Left kidney (tissue), 1 donor: ENCODE measurements at regions not wholly inside any gene's neighbourhood (a gene's known extent, or its start where the extent isn't known, plus 50 kb on each side); places are given as distances from the start of the nearest gene placed in this dataset.
"Not testable (repeated sequence)": the region's sequence is repeated elsewhere in the genome, so short reads cannot be mapped to it uniquely, and the experiment has no call there.

Experiments used
- DNase-seq: peaks from one replicate; pipeline ENCODE4 v3.0.0-alpha.2; 2013

DNA sequence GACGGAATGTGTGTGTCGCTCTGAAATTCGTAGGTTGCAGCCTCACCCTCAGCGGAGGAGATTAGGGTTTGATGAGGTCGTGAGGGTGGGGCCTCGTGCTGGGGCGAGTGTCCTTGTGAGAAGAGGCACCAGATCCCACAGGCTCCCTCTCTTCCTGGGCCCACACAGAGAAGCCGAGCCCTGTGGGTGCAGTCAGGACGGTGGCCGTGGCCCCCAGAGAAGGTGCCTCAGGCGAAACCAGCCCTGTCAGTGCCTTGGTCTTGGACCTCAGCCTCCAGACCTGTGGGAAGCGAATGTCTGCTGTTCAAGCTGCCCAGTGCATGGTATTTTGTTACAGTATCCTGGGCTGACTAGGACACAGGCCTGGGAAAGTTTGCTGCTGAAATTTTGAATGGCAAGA is 108.0 kb upstream of the ALKAL2 start:
- DNase-seq = no peak

DNA sequence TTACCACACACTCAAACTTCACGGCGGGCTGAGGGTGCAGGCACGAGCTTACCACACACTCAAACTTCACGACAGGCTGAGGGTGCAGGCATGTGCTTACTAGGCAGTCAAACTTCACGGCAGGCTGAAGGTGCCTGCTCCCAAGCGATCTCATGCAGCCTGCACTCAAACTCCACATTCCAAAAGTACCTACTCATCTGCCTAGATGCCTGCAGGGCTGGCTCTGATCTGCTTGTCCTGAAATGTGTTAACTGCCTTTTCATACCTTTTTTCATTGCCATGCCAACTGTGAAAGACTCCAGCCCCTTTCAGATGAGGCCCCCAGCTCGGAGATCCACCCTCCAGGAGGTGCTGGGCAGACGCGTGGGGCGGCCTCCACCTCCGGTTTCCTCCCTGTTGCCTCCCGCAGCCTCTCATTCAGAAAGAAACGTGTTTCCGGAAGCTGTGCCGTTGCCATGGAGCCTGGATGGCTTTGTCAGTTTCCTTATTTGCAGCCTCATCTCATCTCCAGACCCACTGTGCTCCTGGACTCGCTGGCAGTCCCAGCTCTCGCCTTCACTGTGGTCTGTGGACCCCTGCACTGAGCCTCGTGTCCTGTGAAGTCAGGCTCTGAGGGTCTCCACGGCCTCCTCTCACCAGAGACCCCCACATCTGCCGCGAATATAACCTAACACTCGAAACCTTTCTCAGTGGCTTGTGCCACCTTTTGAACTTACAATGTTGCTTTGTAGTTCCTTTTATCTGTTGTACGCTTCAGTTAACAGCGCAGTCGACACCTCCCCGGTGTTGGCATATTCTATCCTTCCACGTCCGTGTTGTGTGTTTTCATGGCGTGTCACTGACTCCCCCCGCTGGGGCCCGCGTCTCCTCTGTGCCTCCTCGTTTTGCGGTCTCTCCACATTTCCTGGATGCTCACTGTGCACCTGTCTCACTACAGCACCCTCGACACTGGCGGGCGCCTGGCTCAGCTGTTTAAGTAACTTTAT is 106.1 kb upstream of the ALKAL2 start:
- peak; percentile 59 for DNase-seq

DNA sequence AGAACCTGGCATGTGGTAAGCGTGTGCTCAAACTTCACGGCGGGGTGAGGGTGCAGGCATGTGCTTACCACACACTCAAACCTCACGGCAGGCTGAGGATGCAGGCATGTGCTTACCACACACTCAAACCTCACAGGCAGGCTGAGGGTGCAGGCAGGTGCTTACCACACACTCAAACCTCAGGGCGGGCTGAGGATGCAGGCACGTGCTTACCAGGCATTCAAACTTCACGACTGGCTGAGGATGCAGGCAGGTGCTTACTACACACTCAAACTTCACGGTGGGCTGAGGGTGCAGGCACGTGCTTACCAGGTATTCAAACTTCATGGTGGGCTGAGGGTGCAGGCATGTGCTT is 105.0 kb upstream of the ALKAL2 start:
- no peak for DNase-seq

DNA sequence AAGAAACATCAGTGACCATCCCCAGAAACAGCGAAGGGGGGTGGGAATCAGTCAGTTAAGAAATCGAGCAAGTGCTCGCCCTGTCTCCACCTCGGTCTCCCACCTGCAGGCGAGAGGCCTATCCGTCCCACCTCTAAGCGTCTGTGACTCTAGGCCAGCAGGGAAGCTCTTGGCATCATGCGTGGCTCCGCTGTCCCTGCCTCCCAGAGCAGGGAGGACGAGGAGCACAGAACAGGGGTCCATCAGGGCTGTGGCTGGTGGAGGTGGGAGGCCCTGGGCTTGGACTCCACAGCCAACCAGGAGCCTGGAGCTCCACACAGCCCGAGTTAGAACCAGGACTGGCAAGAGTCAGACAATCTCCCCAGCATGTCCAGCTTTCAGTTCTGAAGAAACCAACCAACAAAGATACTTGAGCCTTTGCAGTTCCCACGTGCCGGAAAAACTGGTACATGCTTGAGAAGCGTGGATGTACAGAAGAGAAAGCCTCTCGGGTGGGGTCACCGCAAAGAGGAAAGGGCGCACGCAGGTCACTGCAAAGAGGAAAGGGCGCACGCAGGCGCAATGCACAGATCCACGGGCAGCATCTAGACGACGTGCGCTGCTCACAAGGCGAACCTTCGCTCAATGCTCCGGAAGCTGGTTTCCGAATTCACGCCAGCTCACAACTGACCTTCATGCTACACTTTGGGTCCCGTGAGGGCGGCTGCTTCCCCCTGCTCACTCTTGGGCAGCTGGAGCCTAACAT is 104.5 kb upstream of the ALKAL2 start:
- DNase-seq = no peak

DNA sequence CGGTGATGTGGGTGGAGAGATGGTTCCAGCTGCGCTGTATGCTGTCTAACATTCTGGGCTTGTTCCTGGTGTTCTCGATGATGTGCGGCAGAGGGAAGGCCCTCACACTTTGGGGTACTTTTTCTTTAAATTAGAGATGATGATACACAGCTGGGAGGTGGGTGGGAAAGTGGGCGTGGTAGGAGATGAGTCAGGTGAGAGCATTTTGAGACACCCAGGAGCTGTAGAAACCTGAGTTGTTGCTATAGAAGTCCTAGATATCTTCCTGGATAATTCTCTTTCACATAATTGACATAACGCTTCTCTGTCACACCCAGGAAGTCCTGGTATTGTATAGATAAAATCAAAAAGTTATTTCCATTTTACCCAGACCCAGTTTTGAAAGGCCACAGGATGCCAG is 103.8 kb upstream of the ALKAL2 start:
- DNase-seq = no peak

DNA sequence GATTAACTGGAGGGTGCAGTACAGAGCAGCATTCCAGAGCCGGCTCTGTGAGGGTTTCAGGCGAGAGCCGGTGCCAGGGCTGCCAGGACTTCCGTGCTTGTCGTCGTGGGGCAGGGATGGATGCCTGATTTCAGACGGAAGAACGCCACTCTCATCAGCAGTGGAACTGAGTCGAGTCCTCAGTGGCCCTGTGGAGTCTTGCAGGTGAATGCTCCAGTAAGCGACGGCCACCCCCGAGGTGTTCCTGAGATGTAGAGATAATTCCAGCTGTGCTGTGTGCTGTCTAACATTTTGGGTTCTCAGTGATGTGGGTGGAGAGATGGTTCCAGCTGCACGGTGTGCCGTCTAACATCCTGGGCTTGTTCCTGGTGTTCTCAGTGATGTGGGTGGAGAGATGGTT is 103.1 kb upstream of the ALKAL2 start:
- DNase-seq = no peak

DNA sequence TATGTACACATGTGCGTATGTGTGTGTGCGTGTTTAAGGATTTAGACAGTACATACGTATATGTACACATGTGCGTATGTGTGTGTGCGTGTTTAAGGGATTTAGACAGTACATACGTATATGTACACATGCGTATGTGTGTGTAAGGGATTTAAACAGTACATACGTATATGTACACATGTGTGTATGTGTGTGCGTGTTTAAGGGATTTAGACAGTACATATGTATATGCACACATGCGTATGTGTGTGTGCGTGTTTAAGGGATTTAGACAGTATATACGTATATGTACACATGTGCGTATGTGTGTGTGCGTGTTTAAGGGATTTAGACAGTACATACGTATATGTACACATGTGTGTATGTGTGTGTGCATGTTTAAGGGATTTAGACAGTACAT is 102.1 kb upstream of the ALKAL2 start:
- DNase-seq = not testable (repeated sequence)

DNA sequence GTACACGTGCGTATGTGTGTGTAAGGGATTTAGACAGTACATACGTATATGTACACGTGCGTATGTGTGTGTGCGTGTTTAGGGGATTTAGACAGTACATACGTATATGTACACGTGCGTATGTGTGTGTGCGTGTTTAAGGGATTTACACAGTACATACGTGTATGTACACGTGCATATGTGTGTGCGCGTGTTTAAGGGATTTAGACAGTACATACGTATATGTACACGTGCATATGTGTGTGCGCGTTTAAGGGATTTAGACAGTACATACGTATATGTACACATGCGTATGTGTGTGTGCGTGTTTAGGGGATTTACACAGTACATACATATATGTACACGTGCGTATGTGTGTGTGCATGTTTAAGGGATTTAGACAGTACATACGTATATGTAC is 100.9 kb upstream of the ALKAL2 start:
- not testable (repeated sequence) for DNase-seq

DNA sequence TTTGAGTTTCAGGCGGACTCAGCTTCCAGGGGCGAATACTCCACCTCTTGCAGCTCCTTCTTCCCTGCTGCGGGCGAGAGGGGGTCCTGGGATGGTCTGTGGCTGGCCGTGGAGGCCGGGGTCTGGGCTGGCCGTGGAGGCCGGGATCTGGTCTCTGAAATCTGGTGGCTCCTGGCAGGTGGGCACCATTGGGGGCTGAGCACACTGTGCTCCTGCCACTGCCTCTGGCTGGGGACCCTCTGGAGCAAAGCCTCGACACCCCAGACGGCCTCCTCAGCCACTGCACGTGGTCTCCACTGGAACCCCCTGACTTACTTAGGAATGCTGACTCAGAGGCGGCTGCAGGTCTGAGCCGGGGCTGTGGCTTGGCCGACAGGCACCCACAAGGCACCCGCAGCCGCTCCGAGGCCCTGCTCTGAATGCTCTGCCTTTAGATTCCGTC is 100.1 kb upstream of the ALKAL2 start:
- DNase-seq = no peak

DNA sequence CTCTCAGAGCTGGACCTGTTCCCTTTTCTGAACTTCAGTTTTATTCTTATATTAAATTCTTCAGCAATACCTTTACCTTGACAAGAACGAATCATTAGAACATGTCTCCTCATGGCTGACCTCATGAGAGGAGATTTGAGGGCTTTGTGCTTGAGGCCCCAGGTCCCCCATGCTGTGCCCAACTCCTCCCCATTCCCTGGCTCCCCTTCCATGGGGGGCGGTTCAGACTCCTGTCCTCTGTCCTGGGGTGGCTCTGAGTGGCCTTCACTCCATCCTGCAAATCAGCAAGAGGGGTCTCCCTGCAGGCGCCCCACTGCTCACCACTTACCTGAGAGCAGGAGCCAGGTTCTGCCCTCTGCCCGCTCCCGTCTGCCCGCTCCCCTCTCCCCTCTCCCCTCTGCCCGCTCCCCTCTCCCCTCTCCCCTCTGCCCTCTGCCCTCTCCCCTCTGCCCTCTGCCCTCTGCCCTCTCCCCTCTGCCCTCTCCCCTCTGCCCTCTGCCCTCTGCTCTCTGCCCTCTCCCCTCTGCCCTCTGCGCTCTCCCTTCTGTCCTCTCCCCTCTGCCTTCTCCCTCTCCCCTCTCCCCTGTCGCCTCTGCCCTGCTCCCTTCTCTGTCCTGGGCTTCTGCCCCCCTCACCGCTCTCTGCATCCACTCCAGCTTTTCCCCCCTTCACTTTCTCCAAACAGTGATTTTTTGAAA is 98.7 kb upstream of the ALKAL2 start:
- no peak for DNase-seq

DNA sequence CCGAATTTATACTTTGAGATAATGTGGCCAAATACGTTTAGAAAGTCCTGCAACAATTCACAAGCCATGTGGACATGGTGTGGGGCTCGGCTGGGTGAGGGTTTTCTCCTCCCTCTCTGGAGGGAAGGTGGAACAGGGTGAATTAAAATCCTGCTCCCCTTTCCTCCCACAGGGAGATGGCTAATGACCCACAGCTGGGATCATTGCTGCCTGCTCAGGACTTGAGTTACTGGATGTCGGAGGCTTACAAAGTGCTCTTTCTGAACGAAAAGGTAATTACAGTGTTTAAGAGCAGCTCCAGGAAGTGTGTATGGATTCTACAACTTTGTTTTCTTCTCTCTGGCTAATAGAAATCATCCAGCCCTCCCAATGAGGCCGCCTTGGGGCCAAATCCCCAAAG is 97.9 kb upstream of the ALKAL2 start:
- no peak for DNase-seq

DNA sequence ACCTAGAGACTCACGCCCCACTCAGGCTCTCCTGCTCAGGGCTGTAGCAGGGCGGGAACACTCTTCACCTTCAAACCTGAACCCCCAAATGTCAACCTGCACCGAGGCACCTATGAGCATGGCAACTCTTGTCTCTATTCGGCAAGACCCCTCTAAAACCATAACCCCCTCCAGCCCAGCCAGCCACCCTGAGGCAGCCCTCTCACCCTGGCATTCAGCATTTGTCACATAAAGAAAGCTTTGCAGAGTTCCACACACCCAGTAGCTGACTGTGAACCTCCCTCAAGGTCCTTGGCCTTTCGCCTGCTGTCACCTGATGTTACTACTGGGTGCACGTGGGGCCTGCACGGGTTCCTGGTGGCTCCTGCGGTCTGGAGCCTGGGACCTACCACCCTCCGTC is 97.2 kb upstream of the ALKAL2 start:
- no peak for DNase-seq

DNA sequence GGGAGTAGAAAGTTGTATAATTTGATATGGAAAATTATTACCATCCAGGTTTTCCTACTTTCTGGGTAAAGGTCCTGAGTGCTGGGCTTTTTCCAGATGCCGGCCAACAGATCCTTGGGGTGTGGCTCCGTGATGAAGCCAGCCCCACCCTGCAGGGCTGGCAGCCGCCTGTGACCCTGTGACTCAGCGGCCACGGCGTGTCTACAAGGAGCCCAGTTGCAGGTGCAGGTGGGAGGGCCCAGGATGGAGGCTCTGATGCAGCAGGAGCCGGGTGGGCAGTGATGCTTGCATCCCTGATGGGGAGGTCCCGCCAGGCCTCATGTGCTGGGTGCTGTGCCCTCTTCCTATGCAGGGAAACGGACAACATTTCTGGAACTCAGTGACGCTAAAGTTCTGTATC is 96.0 kb upstream of the ALKAL2 start:
- DNase-seq = no peak

DNA sequence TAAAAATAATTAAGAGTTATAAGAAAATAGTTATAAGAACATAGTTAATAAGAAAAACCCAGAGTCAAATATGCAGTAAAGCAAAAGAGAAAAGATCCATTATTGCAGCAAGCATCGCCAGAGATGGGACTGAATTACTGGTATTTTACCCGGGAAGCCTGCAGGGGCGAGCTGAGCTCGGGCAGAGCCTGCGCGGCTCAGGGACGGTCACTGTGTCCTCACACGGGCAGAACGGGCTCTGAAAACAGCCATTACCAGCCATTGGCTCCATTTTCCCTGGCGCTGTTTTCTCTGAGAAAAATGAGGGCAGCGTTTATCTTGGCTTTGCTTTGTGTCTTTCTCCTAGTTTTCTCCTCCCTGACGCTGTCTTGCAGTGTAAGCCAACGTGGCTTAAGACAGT is 95.3 kb upstream of the ALKAL2 start:
- DNase-seq = no peak

DNA sequence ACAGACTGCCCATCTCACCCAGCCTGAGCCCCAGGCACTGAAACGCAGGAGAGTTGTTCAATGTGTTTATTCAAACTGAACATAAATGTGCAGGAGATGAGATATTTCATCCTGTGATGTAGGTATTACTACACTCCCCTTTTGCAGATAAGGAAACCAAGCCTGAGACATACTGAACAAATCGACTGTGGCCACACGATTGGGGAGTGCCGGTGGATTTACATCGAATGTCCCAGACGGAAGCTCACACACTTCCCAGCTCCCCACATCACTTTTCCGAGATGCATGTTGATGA is 94.8 kb upstream of the ALKAL2 start:
- DNase-seq = no peak

DNA sequence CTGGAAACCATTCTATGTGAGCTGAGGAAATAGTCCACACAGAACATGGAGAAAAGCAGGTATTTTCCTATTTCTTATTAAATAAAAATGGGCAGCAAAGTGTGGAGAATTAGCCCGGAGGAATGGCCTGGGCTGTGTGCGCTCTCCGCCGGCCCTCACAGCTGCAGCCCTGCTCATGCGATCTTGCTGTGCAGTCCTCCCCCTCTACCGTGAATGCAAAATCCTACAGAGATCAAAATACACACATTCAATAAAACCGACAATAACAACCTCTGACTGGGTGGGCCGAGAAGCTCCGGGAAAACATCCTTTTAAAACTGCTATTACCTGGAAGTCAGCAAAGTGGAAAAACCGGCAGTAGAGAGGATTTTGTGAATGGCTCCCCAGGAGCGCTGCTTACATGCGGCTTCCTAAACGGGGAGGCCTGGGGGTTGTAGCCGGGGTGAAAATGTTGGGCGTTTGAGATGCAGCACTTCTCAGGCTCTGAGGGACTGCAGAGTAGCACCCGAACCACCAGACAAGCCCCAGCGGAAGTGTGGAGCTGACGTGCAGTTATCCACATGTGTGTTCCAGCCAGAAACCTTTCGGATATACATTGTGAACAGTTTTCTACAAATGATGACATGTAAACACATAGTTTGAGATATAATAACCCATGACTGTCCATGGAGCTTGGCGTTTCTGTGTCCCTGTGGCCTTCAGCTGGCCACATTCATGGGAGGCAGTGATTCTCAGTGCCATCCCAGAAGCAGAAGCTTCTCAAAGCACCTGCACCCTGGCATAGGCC is 94.2 kb upstream of the ALKAL2 start:
- no peak for DNase-seq

DNA sequence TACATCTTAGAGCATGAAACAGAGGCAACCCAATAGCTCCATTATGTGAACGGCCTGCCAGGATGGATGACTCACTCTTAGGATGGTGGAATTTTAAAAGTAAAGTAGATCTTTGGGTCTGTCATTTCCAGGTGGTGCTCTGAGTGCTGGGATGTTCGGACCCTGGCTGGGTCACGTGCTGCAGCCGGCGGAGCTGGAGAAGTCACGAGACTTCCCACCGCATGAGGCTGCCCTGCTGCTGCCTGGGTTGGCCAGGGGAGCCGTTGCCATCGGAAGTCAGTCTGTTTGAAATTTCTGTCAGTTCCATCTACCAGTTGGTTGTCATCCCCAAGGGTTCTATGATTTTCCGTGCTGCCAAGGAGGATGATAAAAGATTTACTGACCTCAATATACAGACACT is 93.3 kb upstream of the ALKAL2 start:
- DNase-seq = no peak

DNA sequence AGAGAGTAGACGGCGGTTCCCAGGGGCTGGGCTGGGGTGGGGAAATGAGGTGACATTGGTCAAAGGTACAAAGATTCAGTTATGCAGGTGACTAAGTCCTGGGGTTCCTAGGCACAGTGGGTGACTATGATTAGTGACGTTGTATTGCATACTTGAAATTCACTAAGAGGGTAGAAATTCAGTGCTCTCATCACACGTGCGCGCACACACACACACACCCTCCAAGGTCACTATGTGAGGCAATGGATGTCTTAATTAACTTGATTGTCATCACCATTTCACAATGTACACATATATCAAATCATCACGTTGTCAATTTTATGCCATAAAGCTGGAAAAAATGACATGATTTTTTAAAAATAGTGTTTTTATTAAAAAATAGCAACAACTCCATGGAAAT is 92.9 kb upstream of the ALKAL2 start:
- no peak for DNase-seq

DNA sequence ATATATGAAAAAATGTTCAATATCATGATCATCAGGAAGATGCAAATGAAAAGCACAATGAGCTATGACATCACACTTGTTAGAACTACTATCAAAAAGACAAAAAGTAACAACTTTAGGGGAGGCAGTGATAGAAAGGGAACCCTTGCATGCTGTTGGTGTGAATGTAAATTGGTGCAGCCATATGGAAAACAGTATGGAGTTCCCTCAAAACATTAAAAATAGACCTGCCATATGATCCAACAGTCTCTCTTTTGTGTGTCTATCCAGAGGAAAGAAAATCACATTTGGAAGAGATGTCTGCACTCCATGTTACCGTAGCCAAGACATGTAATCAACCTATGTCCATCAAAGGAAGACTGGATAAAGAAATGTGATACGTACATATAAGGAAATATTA is 92.3 kb upstream of the ALKAL2 start:
- DNase-seq = no peak

DNA sequence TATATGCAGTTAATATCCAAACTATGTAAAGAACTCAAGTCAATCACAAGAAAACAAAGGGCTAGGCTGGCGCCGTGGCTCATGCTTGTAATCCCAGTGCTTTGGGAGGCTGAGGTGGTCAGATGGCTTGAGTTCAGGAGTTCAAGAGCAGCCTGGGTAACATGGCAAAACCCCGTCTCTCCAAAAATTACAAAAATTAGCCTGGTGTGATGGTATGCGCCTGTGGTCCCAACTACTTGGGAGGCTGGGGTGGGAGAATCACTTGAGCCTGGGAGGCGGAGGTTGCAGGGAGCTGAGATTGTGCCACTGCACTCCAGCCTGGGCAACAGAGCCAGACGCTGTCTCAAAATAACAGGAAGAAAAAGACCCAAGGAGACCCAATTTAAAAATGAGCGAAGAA is 91.9 kb upstream of the ALKAL2 start:
- DNase-seq = no peak

DNA sequence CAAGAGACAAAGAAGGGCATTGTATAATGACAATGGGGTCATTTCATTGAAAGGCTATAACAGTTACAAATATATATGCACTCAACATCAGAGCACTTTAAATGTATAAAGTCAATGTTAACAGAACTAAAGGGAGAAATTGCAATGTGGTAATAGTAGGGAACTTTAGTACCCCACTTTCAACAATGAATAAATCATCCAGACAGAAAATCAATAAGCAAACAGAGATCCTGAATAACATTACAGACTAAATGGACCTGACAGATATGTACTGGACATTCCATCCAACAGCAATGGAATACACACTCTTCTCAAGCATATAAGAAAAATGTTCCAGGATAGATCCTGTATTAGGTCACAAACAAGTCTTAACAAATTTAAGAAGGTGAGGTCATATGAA is 90.5 kb upstream of the ALKAL2 start:
- no peak for DNase-seq

DNA sequence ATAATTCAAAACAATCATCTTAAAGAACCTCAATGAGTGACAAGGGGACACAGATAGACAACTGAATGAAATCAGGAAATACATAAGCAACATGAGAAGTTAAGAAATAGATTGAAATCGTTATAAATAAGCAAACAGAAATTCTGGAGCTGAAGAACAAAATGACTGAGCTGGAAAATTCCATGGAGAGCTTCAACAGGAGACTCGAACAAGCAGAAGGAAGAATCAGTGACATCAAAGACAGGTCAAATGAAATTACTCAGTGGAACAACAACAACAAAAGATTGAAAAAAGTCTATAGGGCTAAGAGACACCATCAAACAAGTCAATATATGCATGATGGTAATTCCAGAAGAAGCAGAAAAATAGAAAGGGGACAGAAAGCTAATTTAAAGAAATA is 89.5 kb upstream of the ALKAL2 start:
- DNase-seq = no peak
